ENCODE measurements at regions not wholly inside any gene's neighbourhood (a gene's known extent, or its start where the extent isn't known, plus 50 kb on each side); places are given as distances from the start of the nearest gene placed in this dataset.

DNA sequence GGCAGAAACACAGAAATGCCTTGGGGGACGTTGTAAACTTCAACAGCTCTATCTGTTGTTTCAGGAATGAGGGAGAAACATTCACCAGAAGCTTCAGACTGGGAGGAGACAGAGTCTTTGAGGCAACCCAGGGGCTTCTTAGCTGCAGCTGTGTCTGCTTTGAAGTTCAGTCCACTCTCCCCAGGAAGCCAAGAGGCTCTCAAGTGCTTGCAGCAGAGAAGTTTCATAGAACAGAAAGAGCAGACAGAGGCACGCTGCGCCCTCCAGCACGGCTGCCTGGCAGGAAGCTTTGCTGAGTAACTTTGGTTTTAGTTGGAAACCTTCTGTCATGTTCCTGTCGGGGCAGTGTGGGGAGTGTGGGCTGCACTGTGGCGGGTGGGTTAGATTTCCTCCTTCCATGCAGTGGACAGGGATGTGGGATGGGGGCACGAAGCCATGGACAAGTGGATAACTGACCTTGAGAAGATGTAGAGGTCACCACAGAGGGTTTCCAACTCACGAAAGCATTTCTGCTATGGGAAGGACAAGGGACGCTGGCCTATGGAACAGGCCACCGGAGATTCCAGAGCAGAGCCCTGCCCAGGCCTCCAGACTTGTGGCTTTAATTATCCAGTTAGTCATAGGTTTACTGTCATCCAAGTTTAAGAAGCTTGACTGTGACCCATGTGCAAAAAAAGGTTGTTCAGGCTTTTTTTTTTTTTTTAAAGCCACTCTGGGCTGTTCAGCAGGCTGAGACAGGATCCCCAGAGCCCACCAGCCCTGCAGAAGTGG, 107.7 kb downstream of the ARF6 start:
- H3K9ac ChIP-seq (ENCODE audit: low read length) = peak overlapping the region; percentile 43
- 14% methylated on average over 10 of the region's 10 CpGs for WGBS (ENCODE audit: insufficient coverage)
- H3K36me3 ChIP-seq (replicated peaks in 1 of 2; ENCODE audit: control extremely low read depth in 1 of 2, control insufficient read depth in 1 of 2, extremely low read depth in 1 of 2, insufficient read depth in 2 of 2, low read length in 1 of 2) = peaks cover 0 to 3% of the 10 kb centered on the region in 2 experiments
- H3K27ac Mint-ChIP-seq = peak overlapping the region; percentile 96
- ChIA-PET CTCF (interaction anchor here (0.7 to 6.4 kb wide), 23 partner anchors 9 to 148 kb away, joined by 3 to 114 read pairs (median 5); partner anchors contain the start of genes ARF6 and NEMF), POLR2A (interaction anchor here (0.6 to 4.8 kb wide), 13 partner anchors 23 to 138 kb away, joined by 3 to 45 read pairs (median 6); partner anchors contain the start of gene ARF6)
- H4K20me1 ChIP-seq (ENCODE audit: control insufficient read depth, insufficient read depth, low read length, poor library complexity, severe bottlenecking) = no peaks in the 10 kb centered on the region
- H3K4me1 ChIP-seq (ENCODE audit: control insufficient read depth in 2 of 2, insufficient read depth in 2 of 2, low read length in 2 of 2) = peaks cover 59 to 61% of the 10 kb centered on the region in 2 donors
- peak overlapping the region; percentile 87 for H3K4me3 Mint-ChIP-seq
- peak overlapping the region; percentile 98 to 99 for H3K27ac ChIP-seq (ENCODE audit: low read length in 2 of 2)
- intact Hi-C loops (cut with micrococcal nuclease) = loop anchor here (1.0 kb wide), 1 partner anchor 40 kb away; no protein-coding TSS in a partner anchor
- DNase-seq (peak; percentile 56), ATAC-seq (ENCODE audit: low read depth) (peak; percentile 3)
- no peaks in the 10 kb centered on the region for H3K9me3 Mint-ChIP-seq (ENCODE audit: insufficient read depth)
- H2AFZ ChIP-seq (ENCODE audit: insufficient read depth, low read depth, low read length, poor library complexity, severe bottlenecking) = peak overlapping the region; percentile 40
- peak overlapping the region; percentile 82 for H3K4me2 ChIP-seq (replicated peaks; ENCODE audit: low read depth, low read length, poor library complexity, severe bottlenecking)
- peak overlapping the region in 2 of 5 experiments; percentile 22 to 39 for H3K4me3 ChIP-seq (ENCODE audit: control extremely low read depth in 1 of 5, extremely low read depth in 1 of 5, insufficient read depth in 1 of 5, low read depth in 2 of 5, low read length in 4 of 5)
- peaks cover 11% of the 10 kb centered on the region for H3K79me2 ChIP-seq (ENCODE audit: control insufficient read depth, insufficient read depth, low read length)
- peaks cover 67% of the 10 kb centered on the region for H3K4me1 Mint-ChIP-seq
- no peaks in the 10 kb centered on the region for H3K27me3 Mint-ChIP-seq
- no peak for TF ChIP-seq EZH2 (IDR thresholded peaks at IDR 0.05; ENCODE audit: borderline replicate concordance, insufficient read depth, low read depth, low read length, poor library complexity, severe bottlenecking)
- TF ChIP-seq, protein P1, sequence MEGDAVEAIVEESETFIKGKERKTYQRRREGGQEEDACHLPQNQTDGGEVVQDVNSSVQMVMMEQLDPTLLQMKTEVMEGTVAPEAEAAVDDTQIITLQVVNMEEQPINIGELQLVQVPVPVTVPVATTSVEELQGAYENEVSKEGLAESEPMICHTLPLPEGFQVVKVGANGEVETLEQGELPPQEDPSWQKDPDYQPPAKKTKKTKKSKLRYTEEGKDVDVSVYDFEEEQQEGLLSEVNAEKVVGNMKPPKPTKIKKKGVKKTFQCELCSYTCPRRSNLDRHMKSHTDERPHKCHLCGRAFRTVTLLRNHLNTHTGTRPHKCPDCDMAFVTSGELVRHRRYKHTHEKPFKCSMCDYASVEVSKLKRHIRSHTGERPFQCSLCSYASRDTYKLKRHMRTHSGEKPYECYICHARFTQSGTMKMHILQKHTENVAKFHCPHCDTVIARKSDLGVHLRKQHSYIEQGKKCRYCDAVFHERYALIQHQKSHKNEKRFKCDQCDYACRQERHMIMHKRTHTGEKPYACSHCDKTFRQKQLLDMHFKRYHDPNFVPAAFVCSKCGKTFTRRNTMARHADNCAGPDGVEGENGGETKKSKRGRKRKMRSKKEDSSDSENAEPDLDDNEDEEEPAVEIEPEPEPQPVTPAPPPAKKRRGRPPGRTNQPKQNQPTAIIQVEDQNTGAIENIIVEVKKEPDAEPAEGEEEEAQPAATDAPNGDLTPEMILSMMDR (IDR thresholded peaks at IDR 0.05) = no peak
- H3K27me3 ChIP-seq (replicated peaks in 1 of 4; ENCODE audit: control extremely low read depth in 1 of 4, control insufficient read depth in 3 of 4, insufficient read depth in 4 of 4, low read length in 3 of 4) = no peaks in the 10 kb centered on the region
- H3K9me3 ChIP-seq (ENCODE audit: control extremely low read depth in 1 of 3, control insufficient read depth in 2 of 3, insufficient read depth in 1 of 3, low read length in 2 of 3) = no peaks in the 10 kb centered on the region
